ENCODE measurements at regions not wholly inside any gene's neighbourhood (a gene's known extent, or its start where the extent isn't known, plus 50 kb on each side); places are given as distances from the start of the nearest gene placed in this dataset.

- BruUV-seq (replicated peaks) = no TSS peak
- TF ChIP-seq ZFX (IDR thresholded peaks at IDR 0.05) (no peak), SRF (IDR thresholded peaks at IDR 0.05; ENCODE audit: low read depth) (no peak), ZNF274 (IDR thresholded peaks at IDR 0.05; ENCODE audit: low read depth, low read length) (no peak), ATF3 (IDR thresholded peaks at IDR 0.05) (no peak), ZBTB33 (IDR thresholded peaks at IDR 0.05; ENCODE audit: extremely low read depth, insufficient replicate concordance, low read length) (no peak), CEBPB (IDR thresholded peaks at IDR 0.05; ENCODE audit: low read depth) (no peak), POLR2AphosphoS5 (IDR thresholded peaks at IDR 0.05; ENCODE audit: low read depth, low read length) (no peak), FOSL1 (IDR thresholded peaks at IDR 0.05; ENCODE audit: low read depth) (no peak), SIN3A (IDR thresholded peaks at IDR 0.05; ENCODE audit: low read depth) (no peak), POLR2A (IDR thresholded peaks at IDR 0.05; ENCODE audit: borderline replicate concordance, extremely low read depth, insufficient read depth, insufficient read length) (no peak), EZH2 (IDR thresholded peaks at IDR 0.05) (no peak), MAX (IDR thresholded peaks at IDR 0.05) (no peak), EGR1 (IDR thresholded peaks at IDR 0.05; ENCODE audit: low read depth) (no peak), ELF1 (IDR thresholded peaks at IDR 0.05; ENCODE audit: borderline replicate concordance, low read depth) (no peak), JUND (IDR thresholded peaks at IDR 0.05) (no peak), REST (IDR thresholded peaks at IDR 0.05; ENCODE audit: low read depth) (no peak), EZH2phosphoT487 (IDR thresholded peaks at IDR 0.05; ENCODE audit: borderline replicate concordance) (no peak), YY1 (IDR thresholded peaks at IDR 0.05; ENCODE audit: extremely low read depth, insufficient replicate concordance, low read depth, low read length) (no peak)
- no peaks in the 10 kb centered on the region for H3K36me3 ChIP-seq (ENCODE audit: control insufficient read depth in 1 of 2, insufficient read depth in 2 of 2, low read length in 2 of 2)
- H3K4me1 ChIP-seq (ENCODE audit: control insufficient read depth in 1 of 2, insufficient read depth in 2 of 2, low read length in 2 of 2) = peaks cover 0 to 3% of the 10 kb centered on the region in 2 experiments; a peak in 2 of 4 replicates
- ChIA-PET POLR2A (no interaction called here), RAD21 (ENCODE audit: low non-redundant PET in 1 of 2, low total read pairs in 2 of 2, uncharacterized antibody in 2 of 2, unreplicated experiment in 2 of 2) (no interaction called here), CTCF (no interaction called here)
- H3K4me2 ChIP-seq (ENCODE audit: low read length) = no peak overlapping the region
- no peaks in the 10 kb centered on the region for H4K20me1 ChIP-seq (ENCODE audit: insufficient read depth)
- H3K9me2 ChIP-seq (ENCODE audit: insufficient read depth) = no peaks in the 10 kb centered on the region
- intact Hi-C loops (cut with micrococcal nuclease) = no loop called here
- H3K9me3 ChIP-seq (ENCODE audit: control insufficient read depth in 1 of 2, insufficient read depth in 1 of 2, low read depth in 1 of 2, low read length in 2 of 2) = no peaks in the 10 kb centered on the region
- H3K27ac ChIP-seq (ENCODE audit: low read depth, low read length) = no peak overlapping the region
- no peak overlapping the region for H2AFZ ChIP-seq (ENCODE audit: low read depth, low read length, poor library complexity, severe bottlenecking)
- H3K9ac ChIP-seq (ENCODE audit: low read length) = no peak overlapping the region
- no peak for ATAC-seq
- H3K79me2 ChIP-seq (ENCODE audit: insufficient read depth, low read length) = no peaks in the 10 kb centered on the region
- H3K27me3 ChIP-seq (ENCODE audit: insufficient read depth, low read length) = no peaks in the 10 kb centered on the region
- DNase-seq (ENCODE audit: low read depth, low spot score) = no peak
- H3K4me3 ChIP-seq (replicated peaks in 1 of 2; ENCODE audit: low read depth in 1 of 2, low read length in 2 of 2) = no peak overlapping the region
Observed at GRCh38 chr1:60222360-60223115, 149.0 kb upstream of the C1orf87 start.

Data from HCT116 (cell line).